CD4-positive, CD25-positive, alpha-beta regulatory T cell (primary cell): ENCODE measurements at regions not wholly inside any gene's neighbourhood (a gene's known extent, or its start where the extent isn't known, plus 50 kb on each side); places are given as distances from the start of the nearest gene placed in this dataset.
A peak's percentile ranks its signal among the peaks of the same experiment; 100 is the strongest.

Experiments
- ATAC-seq, 2 donors: fragments of 150-1000 bp; cut with Tn5 transposase; one replicate each; pipeline ENCODE4 v1.10.0; 2021; ENCODE audit warnings: low read depth in 2 of 2, moderate number of reproducible peaks in 2 of 2, moderate library complexity in 1 of 2
- DNase-seq, 3 donors: peaks; one replicate each; pipeline versions ENCODE4 v3.0.0 to v3.0.0-alpha.2; 2012 to 2022; ENCODE audit warnings: mixed read lengths in 1 of 3
- H3K27ac ChIP-seq: one replicate; pipeline ENCODE4 v1.7.0; 2013; ENCODE audit warnings: mild to moderate bottlenecking, low read length; ENCODE audit not compliant: insufficient read depth, poor library complexity, severe bottlenecking
- H3K27me3 ChIP-seq: one replicate; pipeline ENCODE4 v1.7.0; 2013; ENCODE audit warnings: low read length; ENCODE audit not compliant: control insufficient read depth, insufficient read depth
- H3K36me3 ChIP-seq: one replicate; pipeline ENCODE4 v1.7.0; 2013; ENCODE audit warnings: mild to moderate bottlenecking, low read length, moderate library complexity; ENCODE audit not compliant: control insufficient read depth, insufficient read depth
- H3K4me1 ChIP-seq: 2 replicates; pipeline ENCODE4 v1.7.0; 2013; ENCODE audit warnings: mild to moderate bottlenecking, low read length; ENCODE audit not compliant: insufficient read depth, control insufficient read depth, poor library complexity, severe bottlenecking
- H3K4me3 ChIP-seq: one replicate; pipeline ENCODE4 v1.7.0; 2013; ENCODE audit warnings: low read depth, mild to moderate bottlenecking, low read length, moderate library complexity
- H3K9me3 ChIP-seq, 2 experiments: 1 replicate in 1 of 2; 2 replicates in 1 of 2; pipeline ENCODE4 v1.7.0; 2013; ENCODE audit warnings: low read length in 2 of 2, mild to moderate bottlenecking in 1 of 2, moderate library complexity in 1 of 2; ENCODE audit not compliant: control insufficient read depth in 2 of 2
- H3K27ac Mint-ChIP-seq, 3 donors: one replicate each; pipeline ENCODE4 v1.8.0; 2020 to 2022; ENCODE audit warnings: mild to moderate bottlenecking in 3 of 3, mixed read lengths in 3 of 3, moderate library complexity in 2 of 3
- H3K27me3 Mint-ChIP-seq: one replicate; pipeline ENCODE4 v1.8.0; 2022; ENCODE audit warnings: mild to moderate bottlenecking, mixed read lengths
- H3K36me3 Mint-ChIP-seq: one replicate; pipeline ENCODE4 v1.8.0; 2020; ENCODE audit warnings: mixed read lengths
- H3K4me1 Mint-ChIP-seq, 4 donors: one replicate each; pipeline ENCODE4 v1.8.0; 2020 to 2022; ENCODE audit warnings: mixed read lengths in 4 of 4, mild to moderate bottlenecking in 1 of 4
- H3K4me3 Mint-ChIP-seq, 4 donors: one replicate each; pipeline ENCODE4 v1.8.0; 2020 to 2022; ENCODE audit warnings: mild to moderate bottlenecking in 4 of 4, mixed read lengths in 4 of 4, moderate library complexity in 3 of 4
- H3K9me3 Mint-ChIP-seq, 7 donors: one replicate each; pipeline ENCODE4 v1.8.0; 2020 to 2022; ENCODE audit warnings: mixed read lengths in 7 of 7, mild to moderate bottlenecking in 3 of 7, moderate library complexity in 2 of 7

DNA sequence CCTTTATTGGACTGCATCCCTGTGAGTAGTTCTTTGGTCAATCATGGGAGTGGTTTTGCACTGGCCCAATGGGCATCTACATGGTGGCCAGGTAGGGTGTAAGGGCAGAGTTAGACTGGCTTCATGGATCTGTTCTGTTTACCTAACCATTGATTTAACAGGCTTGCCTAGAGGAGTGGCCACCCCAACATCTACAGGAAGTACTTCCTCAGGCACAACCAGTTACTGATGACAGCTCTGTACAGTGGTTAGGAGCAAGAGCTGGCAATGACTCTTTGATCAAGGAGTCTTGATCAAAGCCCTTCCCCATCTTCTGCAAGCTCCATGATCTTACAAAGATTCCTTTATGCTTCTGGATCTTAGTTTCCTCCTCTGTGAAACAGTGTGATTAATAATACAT, 140.9 kb upstream of the CYP1B1 start:
- no peak for ATAC-seq

GRCh38 chr2:38215993-38216392, 140.0 kb upstream of the CYP1B1 start:
- H3K27ac Mint-ChIP-seq = no peak overlapping the region

More for the DNA sequence above, 140.9 kb upstream of the CYP1B1 start:
- Mint-ChIP-seq H3K27ac (no peak overlapping the region), H3K4me1 (peaks cover 0 to 7% (median 3%) of the 10 kb centered on the region in 4 donors), H3K27me3 (peaks cover 23% of the 10 kb centered on the region), H3K4me3 (no peak overlapping the region), H3K9me3 (peaks cover 0 to 10% (median 4%) of the 10 kb centered on the region in 7 donors), H3K36me3 (no peaks in the 10 kb centered on the region)
- H3K27ac ChIP-seq = no peak overlapping the region
- peaks cover 0 to 3% of the 10 kb centered on the region in 2 experiments for H3K9me3 ChIP-seq
- H3K4me3 ChIP-seq = no peak overlapping the region
- H3K4me1 ChIP-seq = no peaks in the 10 kb centered on the region
- no peaks in the 10 kb centered on the region for H3K36me3 ChIP-seq
- H3K27me3 ChIP-seq = peaks cover 6% of the 10 kb centered on the region
- DNase-seq = peak in 1 of 3 donors; percentile 61

DNA sequence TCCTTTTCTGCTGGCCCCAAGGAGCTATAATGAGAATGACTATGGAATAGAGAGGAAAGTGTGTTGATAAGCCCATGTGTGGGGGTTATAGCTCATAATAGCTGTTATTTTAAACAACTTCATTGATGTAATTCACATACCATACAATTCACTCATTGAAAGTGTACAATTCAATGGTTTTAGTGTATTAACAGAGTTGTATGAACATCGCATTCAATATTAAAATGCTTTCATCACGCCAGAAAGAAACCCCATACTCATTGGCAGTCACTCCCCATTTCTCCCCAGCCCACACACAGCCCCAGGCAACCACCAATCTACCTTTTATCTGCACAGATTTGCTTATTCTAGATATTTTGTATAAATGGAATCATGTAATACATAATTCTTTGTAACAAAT, 139.6 kb upstream of the CYP1B1 start:
- Mint-ChIP-seq H3K27ac (no peak overlapping the region), H3K4me1 (peaks cover 0 to 7% (median 3%) of the 10 kb centered on the region in 4 donors), H3K4me3 (no peak overlapping the region), H3K27me3 (peaks cover 29% of the 10 kb centered on the region), H3K9me3 (peaks cover 0 to 10% (median 3%) of the 10 kb centered on the region in 7 donors), H3K36me3 (no peaks in the 10 kb centered on the region)
- Histone ChIP-seq H3K27me3 (peaks cover 9% of the 10 kb centered on the region), H3K36me3 (no peaks in the 10 kb centered on the region), H3K27ac (no peak overlapping the region), H3K4me1 (no peaks in the 10 kb centered on the region), H3K4me3 (no peak overlapping the region), H3K9me3 (peaks cover 0 to 3% of the 10 kb centered on the region in 2 experiments)
- ATAC-seq (no peak), DNase-seq (no peak)

More at GRCh38 chr2:38215993-38216392, 140.0 kb upstream of the CYP1B1 start:
- no peak for DNase-seq
- Mint-ChIP-seq H3K4me1 (peaks cover 0 to 7% (median 3%) of the 10 kb centered on the region in 4 donors), H3K4me3 (no peak overlapping the region), H3K27me3 (peaks cover 29% of the 10 kb centered on the region), H3K36me3 (no peaks in the 10 kb centered on the region), H3K9me3 (peaks cover 2 to 10% (median 3%) of the 10 kb centered on the region in 7 donors)
- Histone ChIP-seq H3K4me3 (no peak overlapping the region), H3K36me3 (no peaks in the 10 kb centered on the region), H3K27ac (no peak overlapping the region), H3K9me3 (peaks cover 0 to 3% of the 10 kb centered on the region in 2 experiments), H3K27me3 (peaks cover 6% of the 10 kb centered on the region), H3K4me1 (no peaks in the 10 kb centered on the region)
- no peak for ATAC-seq

DNA sequence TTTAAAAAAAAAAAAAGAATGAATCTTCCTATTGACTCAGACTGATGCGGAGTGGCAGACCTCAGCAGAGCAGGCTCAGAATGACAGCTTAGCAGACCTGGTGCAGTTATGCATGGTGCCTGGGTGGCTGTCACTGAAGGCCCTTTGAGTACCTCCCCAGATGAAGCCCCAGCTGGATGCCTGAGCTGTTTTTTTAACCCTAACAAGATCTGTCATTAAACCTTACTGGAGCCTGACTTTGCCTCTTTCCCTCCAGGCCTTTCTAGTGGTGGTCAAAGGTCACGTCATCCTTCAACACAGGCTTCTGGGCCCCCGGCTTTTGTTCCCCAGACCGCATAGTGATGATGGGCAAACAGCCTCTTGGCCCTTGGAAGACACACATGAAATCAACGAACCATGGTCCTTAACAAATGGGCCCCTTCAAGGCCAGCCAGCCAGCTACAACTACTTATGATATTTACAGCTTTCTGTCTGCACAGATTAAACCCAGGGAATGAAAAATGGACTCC, 138.3 kb upstream of the CYP1B1 start:
- ATAC-seq (no peak), DNase-seq (peak in 1 of 3 donors; percentile 19)
- no peak overlapping the region for H3K4me3 ChIP-seq
- Mint-ChIP-seq H3K36me3 (no peaks in the 10 kb centered on the region), H3K4me1 (peaks cover 0 to 7% (median 3%) of the 10 kb centered on the region in 4 donors), H3K9me3 (peaks cover 0 to 5% (median 2%) of the 10 kb centered on the region in 7 donors), H3K27me3 (peaks cover 26% of the 10 kb centered on the region), H3K27ac (no peak overlapping the region), H3K4me3 (no peak overlapping the region)
- no peaks in the 10 kb centered on the region for H3K4me1 ChIP-seq
- no peaks in the 10 kb centered on the region for H3K9me3 ChIP-seq
- no peaks in the 10 kb centered on the region for H3K36me3 ChIP-seq
- H3K27me3 ChIP-seq = peaks cover 6% of the 10 kb centered on the region
- H3K27ac ChIP-seq = no peak overlapping the region

GRCh38 chr2:38213619-38214167, 137.7 kb upstream of the CYP1B1 start:
- Mint-ChIP-seq H3K36me3 (no peaks in the 10 kb centered on the region), H3K27me3 (peaks cover 26% of the 10 kb centered on the region)
- DNase-seq = peak in 1 of 3 donors; percentile 25

DNA sequence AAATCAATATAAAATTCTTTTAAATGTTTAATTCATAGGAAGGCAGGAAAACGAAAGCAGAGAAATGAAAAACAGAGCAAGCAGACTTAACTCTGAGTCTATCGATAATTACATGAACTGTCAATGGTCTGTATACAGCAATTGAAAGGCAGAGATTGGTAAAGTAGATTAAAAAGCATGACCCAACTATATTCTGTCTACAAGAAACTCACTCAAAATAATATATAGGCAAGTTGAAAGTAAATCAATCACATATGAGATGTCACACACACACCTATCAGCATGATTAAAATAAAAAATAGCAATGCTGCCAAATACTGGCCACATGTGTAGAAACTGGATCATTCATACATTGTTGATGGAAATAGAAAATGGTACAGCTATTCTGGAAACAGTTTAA, 136.4 kb upstream of the CYP1B1 start:
- H3K36me3 Mint-ChIP-seq = no peaks in the 10 kb centered on the region
- peaks cover 0 to 5% (median 0%) of the 10 kb centered on the region in 7 donors for H3K9me3 Mint-ChIP-seq
- peaks cover 16% of the 10 kb centered on the region for H3K27me3 Mint-ChIP-seq
- Histone ChIP-seq H3K27me3 (peaks cover 2% of the 10 kb centered on the region), H3K36me3 (no peaks in the 10 kb centered on the region), H3K4me1 (no peaks in the 10 kb centered on the region), H3K4me3 (no peak overlapping the region), H3K9me3 (no peaks in the 10 kb centered on the region), H3K27ac (no peak overlapping the region)
- H3K4me3 Mint-ChIP-seq = no peak overlapping the region
- ATAC-seq = no peak
- no peak for DNase-seq
- no peak overlapping the region for H3K27ac Mint-ChIP-seq
- peaks cover 0 to 7% (median 3%) of the 10 kb centered on the region in 4 donors for H3K4me1 Mint-ChIP-seq

More at GRCh38 chr2:38213619-38214167, 137.7 kb upstream of the CYP1B1 start:
- H3K4me3 Mint-ChIP-seq = no peak overlapping the region
- no peak overlapping the region for H3K4me3 ChIP-seq
- no peak overlapping the region for H3K27ac Mint-ChIP-seq
- H3K4me1 Mint-ChIP-seq = peaks cover 0 to 7% (median 3%) of the 10 kb centered on the region in 4 donors
- H3K36me3 ChIP-seq = no peaks in the 10 kb centered on the region
- ATAC-seq = no peak
- no peak overlapping the region for H3K27ac ChIP-seq
- peaks cover 0 to 3% (median 0%) of the 10 kb centered on the region in 7 donors for H3K9me3 Mint-ChIP-seq
- no peaks in the 10 kb centered on the region for H3K4me1 ChIP-seq
- no peaks in the 10 kb centered on the region for H3K9me3 ChIP-seq
- peaks cover 5% of the 10 kb centered on the region for H3K27me3 ChIP-seq

- H3K27ac Mint-ChIP-seq = no peak overlapping the region
- no peak for DNase-seq
- Histone ChIP-seq H3K27ac (no peak overlapping the region), H3K9me3 (no peaks in the 10 kb centered on the region), H3K36me3 (no peaks in the 10 kb centered on the region), H3K4me1 (no peaks in the 10 kb centered on the region), H3K27me3 (peaks cover 11% of the 10 kb centered on the region), H3K4me3 (no peak overlapping the region)
- ATAC-seq = no peak
- peaks cover 18% of the 10 kb centered on the region for H3K27me3 Mint-ChIP-seq
- no peaks in the 10 kb centered on the region for H3K4me1 Mint-ChIP-seq
- no peak overlapping the region for H3K4me3 Mint-ChIP-seq
- no peaks in the 10 kb centered on the region for H3K36me3 Mint-ChIP-seq
- peaks cover 0 to 4% (median 0%) of the 10 kb centered on the region in 7 donors for H3K9me3 Mint-ChIP-seq
These were observed 131.2 kb upstream of the CYP1B1 start for GRCh38 chr2:38207168-38207567.

DNA sequence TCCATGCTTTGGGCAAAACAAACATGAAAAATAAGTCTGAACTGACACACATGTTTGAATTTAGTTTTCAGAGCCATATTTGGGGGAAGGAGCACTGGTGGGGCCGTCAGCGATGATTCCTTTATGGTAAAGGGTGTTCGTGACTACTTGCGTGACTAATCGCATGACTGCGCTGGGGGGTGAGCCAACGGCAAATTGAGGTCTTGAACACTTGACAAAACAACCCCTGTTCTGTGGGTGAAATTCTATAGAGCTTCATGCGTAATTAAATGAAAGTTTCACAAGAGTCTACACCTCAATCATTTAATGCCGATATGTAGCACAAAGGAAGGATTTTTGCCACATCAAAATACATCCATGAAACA, 127.5 kb upstream of the CYP1B1 start:
- no peaks in the 10 kb centered on the region for H3K4me1 Mint-ChIP-seq
- DNase-seq (no peak), ATAC-seq (no peak)
- Histone ChIP-seq H3K9me3 (no peaks in the 10 kb centered on the region), H3K4me1 (no peaks in the 10 kb centered on the region), H3K36me3 (no peaks in the 10 kb centered on the region), H3K27ac (no peak overlapping the region), H3K27me3 (peaks cover 15% of the 10 kb centered on the region), H3K4me3 (no peak overlapping the region)
- no peaks in the 10 kb centered on the region for H3K36me3 Mint-ChIP-seq
- peaks cover 22% of the 10 kb centered on the region for H3K27me3 Mint-ChIP-seq
- H3K27ac Mint-ChIP-seq = no peak overlapping the region
- no peak overlapping the region for H3K4me3 Mint-ChIP-seq
- peaks cover 0 to 4% (median 0%) of the 10 kb centered on the region in 7 donors for H3K9me3 Mint-ChIP-seq
